Vagina (tissue), 2 donors: ENCODE measurements at regions not wholly inside any gene's neighbourhood (a gene's known extent, or its start where the extent isn't known, plus 50 kb on each side); places are given as distances from the start of the nearest gene placed in this dataset.

Experiments
- POLR2A ChIP-seq, 2 donors: fragments of 450-650 bp; IDR thresholded peaks; one replicate each; pipeline ENCODE4 v1.6.1; 2017; ENCODE audit warnings: antibody characterized with exemption in 2 of 2, mild to moderate bottlenecking in 2 of 2, moderate library complexity in 2 of 2
- TF ChIP-seq, protein P1 (sequence below), 3 experiments: fragments of 450-650 bp in 2 of 3; fragments of 200-600 bp in 1 of 3; sonication (generic) in 1 of 3; IDR thresholded peaks; one replicate each; pipeline ENCODE4 v1.5.1; 2017 to 2019; ENCODE audit warnings: antibody characterized with exemption in 3 of 3, mild to moderate bottlenecking in 2 of 3, moderate library complexity in 2 of 3

GRCh38 chr21:19878133-19878532, 1120.1 kb upstream of the NCAM2 start:
- TF ChIP-seq, protein P1, sequence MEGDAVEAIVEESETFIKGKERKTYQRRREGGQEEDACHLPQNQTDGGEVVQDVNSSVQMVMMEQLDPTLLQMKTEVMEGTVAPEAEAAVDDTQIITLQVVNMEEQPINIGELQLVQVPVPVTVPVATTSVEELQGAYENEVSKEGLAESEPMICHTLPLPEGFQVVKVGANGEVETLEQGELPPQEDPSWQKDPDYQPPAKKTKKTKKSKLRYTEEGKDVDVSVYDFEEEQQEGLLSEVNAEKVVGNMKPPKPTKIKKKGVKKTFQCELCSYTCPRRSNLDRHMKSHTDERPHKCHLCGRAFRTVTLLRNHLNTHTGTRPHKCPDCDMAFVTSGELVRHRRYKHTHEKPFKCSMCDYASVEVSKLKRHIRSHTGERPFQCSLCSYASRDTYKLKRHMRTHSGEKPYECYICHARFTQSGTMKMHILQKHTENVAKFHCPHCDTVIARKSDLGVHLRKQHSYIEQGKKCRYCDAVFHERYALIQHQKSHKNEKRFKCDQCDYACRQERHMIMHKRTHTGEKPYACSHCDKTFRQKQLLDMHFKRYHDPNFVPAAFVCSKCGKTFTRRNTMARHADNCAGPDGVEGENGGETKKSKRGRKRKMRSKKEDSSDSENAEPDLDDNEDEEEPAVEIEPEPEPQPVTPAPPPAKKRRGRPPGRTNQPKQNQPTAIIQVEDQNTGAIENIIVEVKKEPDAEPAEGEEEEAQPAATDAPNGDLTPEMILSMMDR (IDR thresholded peaks at IDR 0.05), result no peak
- no peak for TF ChIP-seq POLR2A (IDR thresholded peaks at IDR 0.05)
